ENCODE measurements at regions not wholly inside any gene's neighbourhood (a gene's known extent, or its start where the extent isn't known, plus 50 kb on each side); places are given as distances from the start of the nearest gene placed in this dataset.

DNA sequence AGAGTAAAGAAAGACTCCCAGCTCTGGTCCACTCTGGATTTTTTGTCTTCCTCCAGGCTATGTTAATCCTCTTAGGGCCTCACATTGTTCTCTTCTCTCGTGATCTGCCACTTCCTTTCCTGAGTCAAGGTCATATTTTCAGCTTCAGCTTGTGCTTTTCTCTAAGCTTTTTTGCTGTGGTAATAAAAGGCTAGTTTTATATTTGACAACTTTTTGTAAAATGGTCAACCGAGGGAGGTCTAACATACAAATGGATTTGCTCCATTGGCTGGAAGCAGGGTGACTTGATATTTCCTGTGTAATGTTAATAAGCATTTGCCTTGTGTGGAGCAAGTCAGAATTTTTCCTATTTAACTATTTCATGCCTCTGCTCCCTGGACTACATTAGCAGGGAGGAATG lies 239.7 kb downstream of the RAB28 start:
- H3K27ac ChIP-seq = no peak overlapping the region
- TF ChIP-seq EZH2 (IDR thresholded peaks at IDR 0.05) (no peak), POLR2AphosphoS5 (IDR thresholded peaks at IDR 0.05; ENCODE audit: borderline replicate concordance, low read depth, low read length) (no peak), FOXP2 (optimal IDR thresholded peaks at IDR 0.05; ENCODE audit: control extremely low read depth, extremely low read length, insufficient read depth) (no peak)

DNA sequence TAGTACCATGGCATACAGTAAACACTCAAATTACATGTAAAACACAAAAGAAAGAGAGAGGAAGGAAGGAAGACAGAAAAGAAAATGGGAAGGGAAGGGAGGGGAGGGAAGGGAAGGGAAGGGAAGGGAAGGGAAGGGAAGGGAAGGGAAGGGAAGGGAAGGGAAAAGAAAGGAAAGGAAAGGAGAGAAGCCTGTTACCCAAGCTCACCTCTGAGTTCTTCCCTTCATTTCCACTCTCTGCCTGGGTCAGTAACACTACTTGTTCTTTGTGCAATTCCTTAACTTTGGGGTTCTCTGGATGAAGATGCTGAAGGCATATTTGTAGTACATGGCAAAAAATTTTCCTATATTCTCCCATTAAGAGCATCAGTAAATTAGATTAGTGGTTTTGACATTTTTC lies 241.0 kb downstream of the RAB28 start:
- Histone ChIP-seq H3K27ac (no peak overlapping the region), H3K9ac (ENCODE audit: insufficient read length) (no peak overlapping the region), H3K9me3 (ENCODE audit: low read depth, low read length) (no peaks in the 10 kb centered on the region), H3K36me3 (ENCODE audit: insufficient read depth, low read length) (no peaks in the 10 kb centered on the region), H3K4me3 (no peak overlapping the region)
- no peak for DNase-seq (ENCODE audit: low read depth, low spot score)
- TF ChIP-seq POLR2AphosphoS5 (IDR thresholded peaks at IDR 0.05; ENCODE audit: borderline replicate concordance, low read depth, low read length) (no peak), EZH2 (IDR thresholded peaks at IDR 0.05) (no peak), FOXP2 (optimal IDR thresholded peaks at IDR 0.05; ENCODE audit: control extremely low read depth, extremely low read length, insufficient read depth) (no peak)

More for the DNA sequence above, 239.7 kb downstream of the RAB28 start:
- Histone ChIP-seq H3K4me3 (no peak overlapping the region), H3K36me3 (ENCODE audit: insufficient read depth, low read length) (no peaks in the 10 kb centered on the region), H3K9me3 (ENCODE audit: low read depth, low read length) (no peaks in the 10 kb centered on the region), H3K9ac (ENCODE audit: insufficient read length) (no peak overlapping the region)
- DNase-seq (ENCODE audit: low read depth, low spot score) = no peak

DNA sequence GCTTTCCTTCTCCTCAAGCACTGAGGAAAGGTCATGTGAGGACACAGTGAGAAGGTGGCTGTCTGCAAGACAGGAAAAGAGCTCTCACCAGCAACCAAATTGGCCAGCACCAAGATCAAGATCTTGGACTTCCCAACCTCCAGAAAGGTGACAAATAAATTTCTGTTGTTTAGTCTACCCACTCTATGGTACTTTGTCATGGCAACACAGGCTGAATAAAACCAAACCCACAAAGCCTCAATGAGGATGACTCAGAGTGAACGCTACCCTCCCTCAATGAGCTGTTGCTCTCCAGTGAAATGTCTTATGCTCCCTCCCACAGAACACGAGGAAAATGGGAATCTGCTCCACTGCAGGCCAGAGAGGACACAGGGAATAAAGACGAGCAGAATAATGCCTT lies 244.1 kb downstream of the RAB28 start:
- DNase-seq (ENCODE audit: low read depth, low spot score) = no peak
- H3K27ac ChIP-seq = no peak overlapping the region
- no peaks in the 10 kb centered on the region for H3K9me3 ChIP-seq (ENCODE audit: low read depth, low read length)
- no peak overlapping the region for H3K4me3 ChIP-seq
- H3K36me3 ChIP-seq (ENCODE audit: insufficient read depth, low read length) = no peaks in the 10 kb centered on the region
- TF ChIP-seq EZH2 (IDR thresholded peaks at IDR 0.05) = no peak
- H3K9ac ChIP-seq (ENCODE audit: insufficient read length) = no peak overlapping the region

DNA sequence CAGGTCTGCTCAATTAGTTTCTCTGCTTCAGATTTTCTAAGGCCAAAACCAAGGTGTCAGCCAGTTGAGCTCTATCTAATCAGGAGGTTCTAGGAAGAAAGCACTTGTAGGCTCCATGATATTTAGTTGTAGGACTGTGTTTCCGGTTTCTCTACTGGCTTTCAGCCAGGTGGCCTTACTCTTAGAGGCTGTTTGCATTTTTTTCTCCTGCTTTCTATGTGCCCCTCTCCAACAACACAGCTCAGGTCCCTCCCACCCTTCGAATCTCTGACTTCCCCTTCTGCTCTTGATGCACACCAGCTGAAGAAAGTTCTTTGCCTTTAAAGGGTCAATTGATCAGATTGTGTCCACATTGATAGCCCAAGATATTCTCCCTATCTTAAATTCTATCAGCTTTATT lies 245.2 kb downstream of the RAB28 start:
- Histone ChIP-seq H3K4me3 (no peak overlapping the region), H3K27ac (no peak overlapping the region), H3K9ac (ENCODE audit: insufficient read length) (no peak overlapping the region), H3K9me3 (ENCODE audit: low read depth, low read length) (no peaks in the 10 kb centered on the region), H3K36me3 (ENCODE audit: insufficient read depth, low read length) (no peaks in the 10 kb centered on the region)
- DNase-seq (ENCODE audit: low read depth, low spot score) = no peak
- TF ChIP-seq EZH2 (IDR thresholded peaks at IDR 0.05) (no peak), POLR2AphosphoS5 (IDR thresholded peaks at IDR 0.05; ENCODE audit: borderline replicate concordance, low read depth, low read length) (no peak), FOXP2 (optimal IDR thresholded peaks at IDR 0.05; ENCODE audit: control extremely low read depth, extremely low read length, insufficient read depth) (no peak)

DNA sequence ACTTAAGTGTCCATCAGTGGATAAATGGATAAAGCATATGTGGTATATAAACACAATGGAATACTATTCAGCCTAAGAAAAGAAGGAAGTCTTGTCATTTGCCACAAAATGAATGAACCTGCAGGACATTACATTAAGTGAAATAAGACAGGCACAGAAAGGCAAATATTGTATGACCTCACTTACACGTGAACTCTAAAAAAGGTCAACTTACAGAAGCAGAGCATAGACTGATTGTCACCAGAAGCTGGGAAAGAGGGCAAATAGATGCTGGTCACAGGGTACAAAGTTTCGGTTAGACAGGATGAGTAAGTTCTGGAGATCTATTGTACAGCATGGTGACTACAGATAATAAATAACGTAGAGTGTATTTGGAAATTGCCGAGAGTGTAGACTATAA lies 247.7 kb downstream of the RAB28 start:
- DNase-seq (ENCODE audit: low read depth, low spot score) = no peak
- TF ChIP-seq EZH2 (IDR thresholded peaks at IDR 0.05) (no peak), POLR2AphosphoS5 (IDR thresholded peaks at IDR 0.05; ENCODE audit: borderline replicate concordance, low read depth, low read length) (no peak), FOXP2 (optimal IDR thresholded peaks at IDR 0.05; ENCODE audit: control extremely low read depth, extremely low read length, insufficient read depth) (no peak)
- Histone ChIP-seq H3K4me3 (no peak overlapping the region), H3K9me3 (ENCODE audit: low read depth, low read length) (no peaks in the 10 kb centered on the region), H3K9ac (ENCODE audit: insufficient read length) (no peak overlapping the region), H3K27ac (no peak overlapping the region), H3K36me3 (ENCODE audit: insufficient read depth, low read length) (no peaks in the 10 kb centered on the region)

DNA sequence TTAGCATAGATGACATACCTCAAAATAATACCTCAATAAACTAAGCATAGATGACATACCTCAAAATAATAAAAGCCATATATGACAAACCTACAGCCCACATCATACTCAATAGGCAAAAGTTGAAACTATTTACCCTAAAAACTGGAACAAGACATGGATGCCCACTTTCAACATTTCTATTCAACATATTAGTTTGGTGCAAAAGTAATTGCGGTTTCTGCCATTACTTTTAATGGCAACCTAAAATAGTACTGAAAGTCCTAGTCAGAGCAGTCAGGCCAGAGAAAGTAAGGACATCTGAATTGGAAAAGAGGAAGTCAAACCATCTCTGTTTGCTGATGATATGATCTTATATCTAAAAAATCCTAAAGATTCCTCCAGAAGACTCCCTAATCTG lies 250.4 kb downstream of the RAB28 start:
- no peak for TF ChIP-seq POLR2AphosphoS5 (IDR thresholded peaks at IDR 0.05; ENCODE audit: borderline replicate concordance, low read depth, low read length)
- no peak for TF ChIP-seq FOXP2 (optimal IDR thresholded peaks at IDR 0.05; ENCODE audit: control extremely low read depth, extremely low read length, insufficient read depth)
- TF ChIP-seq EZH2 (IDR thresholded peaks at IDR 0.05) = no peak
- Histone ChIP-seq H3K36me3 (ENCODE audit: insufficient read depth, low read length) (no peaks in the 10 kb centered on the region), H3K9ac (ENCODE audit: insufficient read length) (no peak overlapping the region), H3K27ac (no peak overlapping the region), H3K9me3 (ENCODE audit: low read depth, low read length) (no peaks in the 10 kb centered on the region), H3K4me3 (no peak overlapping the region)
- DNase-seq (ENCODE audit: low read depth, low spot score) = no peak

DNA sequence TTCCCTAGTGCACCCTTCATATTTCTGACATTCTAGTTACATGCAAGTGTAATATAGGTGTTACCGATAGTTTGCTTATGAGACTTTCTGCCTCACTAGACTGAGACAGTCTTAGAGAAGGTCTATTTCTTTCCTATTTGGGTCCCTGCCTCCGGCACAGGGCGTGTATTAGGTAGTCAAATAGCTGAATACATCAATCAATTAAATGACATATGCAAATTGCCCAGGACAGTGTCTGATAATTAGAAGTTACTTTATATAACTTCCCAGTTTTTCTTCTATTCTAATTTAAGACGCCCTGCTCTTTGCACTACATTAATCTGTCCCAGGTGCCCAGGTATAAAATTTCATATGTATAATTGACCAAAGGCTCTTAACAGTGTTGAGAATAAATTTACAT lies 264.2 kb downstream of the RAB28 start:
- TF ChIP-seq FOXP2 (optimal IDR thresholded peaks at IDR 0.05; ENCODE audit: control extremely low read depth, extremely low read length, insufficient read depth) (no peak), EZH2 (IDR thresholded peaks at IDR 0.05) (no peak), POLR2AphosphoS5 (IDR thresholded peaks at IDR 0.05; ENCODE audit: borderline replicate concordance, low read depth, low read length) (no peak)
- Histone ChIP-seq H3K4me3 (no peak overlapping the region), H3K9me3 (ENCODE audit: low read depth, low read length) (no peaks in the 10 kb centered on the region), H3K27ac (no peak overlapping the region), H3K36me3 (ENCODE audit: insufficient read depth, low read length) (no peaks in the 10 kb centered on the region), H3K9ac (ENCODE audit: insufficient read length) (no peak overlapping the region)
- no peak for DNase-seq (ENCODE audit: low read depth, low spot score)

DNA sequence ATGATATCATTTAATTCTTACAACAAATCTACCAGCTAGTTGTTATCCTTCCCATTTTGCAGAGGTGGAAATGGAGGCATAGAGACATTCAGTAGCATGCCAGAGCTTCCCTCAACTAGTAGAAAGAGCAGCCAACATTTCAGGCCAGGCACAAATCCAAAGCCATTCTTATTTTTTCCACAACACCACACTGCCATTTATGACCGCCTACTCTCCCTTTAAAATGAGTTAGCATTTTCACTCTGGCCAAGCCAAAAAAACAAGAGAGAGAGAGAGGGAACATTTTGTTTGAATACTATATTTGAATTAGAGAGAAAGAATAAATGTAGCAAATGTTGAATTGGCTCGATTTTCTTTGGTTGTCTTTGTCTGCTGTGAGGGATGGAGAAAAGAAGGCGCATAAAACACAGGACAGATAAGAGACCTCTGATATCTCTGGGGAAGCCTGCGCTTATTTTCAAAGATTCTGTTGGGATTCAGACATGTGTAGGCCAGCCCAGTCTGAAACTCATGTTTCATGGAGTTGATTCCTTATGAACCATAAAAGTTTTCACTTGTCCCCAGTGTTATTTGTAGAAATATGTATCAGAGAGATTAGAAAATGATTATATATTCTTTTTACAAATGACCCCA lies 265.7 kb downstream of the RAB28 start:
- DNase-seq (ENCODE audit: low read depth, low spot score) = no peak
- no peak for TF ChIP-seq EZH2 (IDR thresholded peaks at IDR 0.05)
- TF ChIP-seq FOXP2 (optimal IDR thresholded peaks at IDR 0.05; ENCODE audit: control extremely low read depth, extremely low read length, insufficient read depth) = no peak
- no peak for TF ChIP-seq POLR2AphosphoS5 (IDR thresholded peaks at IDR 0.05; ENCODE audit: borderline replicate concordance, low read depth, low read length)
- Histone ChIP-seq H3K27ac (no peak overlapping the region), H3K9ac (ENCODE audit: insufficient read length) (no peak overlapping the region), H3K36me3 (ENCODE audit: insufficient read depth, low read length) (no peaks in the 10 kb centered on the region), H3K9me3 (ENCODE audit: low read depth, low read length) (no peaks in the 10 kb centered on the region), H3K4me3 (no peak overlapping the region)

DNA sequence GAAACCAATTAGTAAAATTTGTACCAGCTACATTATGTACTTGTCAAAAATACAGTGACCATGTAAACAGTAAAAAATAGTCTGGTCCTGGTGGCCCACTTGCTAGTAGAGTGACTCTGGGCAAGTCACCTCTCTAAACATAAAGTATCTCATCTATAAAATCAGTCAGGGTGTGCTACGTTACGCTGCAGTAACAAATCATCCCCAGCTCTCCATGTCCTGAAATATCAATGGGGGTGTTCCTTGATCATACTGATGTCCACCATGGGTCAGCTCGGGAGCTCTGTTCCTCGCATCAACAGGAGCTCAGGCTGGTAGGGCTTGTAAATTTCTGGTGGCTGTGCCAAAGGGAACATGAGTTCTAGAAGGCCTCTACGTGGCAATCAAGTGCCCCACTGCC lies 268.6 kb downstream of the RAB28 start:
- Histone ChIP-seq H3K9me3 (ENCODE audit: low read depth, low read length) (no peaks in the 10 kb centered on the region), H3K4me3 (no peak overlapping the region), H3K9ac (ENCODE audit: insufficient read length) (no peak overlapping the region), H3K36me3 (ENCODE audit: insufficient read depth, low read length) (no peaks in the 10 kb centered on the region), H3K27ac (no peak overlapping the region)
- TF ChIP-seq FOXP2 (optimal IDR thresholded peaks at IDR 0.05; ENCODE audit: control extremely low read depth, extremely low read length, insufficient read depth) = no peak
- TF ChIP-seq POLR2AphosphoS5 (IDR thresholded peaks at IDR 0.05; ENCODE audit: borderline replicate concordance, low read depth, low read length) = no peak
- no peak for DNase-seq (ENCODE audit: low read depth, low spot score)
